Activated T-cell treated with anti-CD3 and anti-CD28 coated beads, Interleukin-2, amount 50 U/mL, for 72 hours (primary cell): ENCODE measurements at regions not wholly inside any gene's neighbourhood (a gene's known extent, or its start where the extent isn't known, plus 50 kb on each side); places are given as distances from the start of the nearest gene placed in this dataset.

ENCODE experiments used
- ATAC-seq, 2 donors: fragments of 150-1000 bp; cut with Tn5 transposase; replicated peaks in 1 of 2; 2 replicates each; pipeline ENCODE4 v1.10.0; 2021; ENCODE audit warnings: moderate library complexity in 2 of 2, mild to moderate bottlenecking in 1 of 2
- DNase-seq, 2 donors: peaks; one replicate each; pipeline ENCODE4 v3.0.0; 2021 to 2022; ENCODE audit warnings: mixed read lengths in 1 of 2
- H3K27ac Mint-ChIP-seq: one replicate; pipeline ENCODE4 v1.8.0; 2022; ENCODE audit warnings: mild to moderate bottlenecking, moderate library complexity, mixed read lengths
- H3K27me3 Mint-ChIP-seq: one replicate; pipeline ENCODE4 v1.8.0; 2022; ENCODE audit warnings: low read depth, mixed read lengths
- H3K36me3 Mint-ChIP-seq, 2 donors: one replicate each; pipeline ENCODE4 v1.8.0; 2022; ENCODE audit warnings: mixed read lengths in 2 of 2, mild to moderate bottlenecking in 1 of 2; ENCODE audit not compliant: insufficient read depth in 2 of 2
- H3K4me1 Mint-ChIP-seq: one replicate; pipeline ENCODE4 v1.8.0; 2022; ENCODE audit warnings: low read depth, mixed read lengths
- H3K4me3 Mint-ChIP-seq, 2 donors: one replicate each; pipeline ENCODE4 v1.8.0; 2022; ENCODE audit warnings: mild to moderate bottlenecking in 2 of 2, mixed read lengths in 2 of 2, moderate library complexity in 2 of 2
- H3K9me3 Mint-ChIP-seq, 2 donors: one replicate each; pipeline ENCODE4 v1.8.0; 2022; ENCODE audit warnings: mixed read lengths in 2 of 2

DNA sequence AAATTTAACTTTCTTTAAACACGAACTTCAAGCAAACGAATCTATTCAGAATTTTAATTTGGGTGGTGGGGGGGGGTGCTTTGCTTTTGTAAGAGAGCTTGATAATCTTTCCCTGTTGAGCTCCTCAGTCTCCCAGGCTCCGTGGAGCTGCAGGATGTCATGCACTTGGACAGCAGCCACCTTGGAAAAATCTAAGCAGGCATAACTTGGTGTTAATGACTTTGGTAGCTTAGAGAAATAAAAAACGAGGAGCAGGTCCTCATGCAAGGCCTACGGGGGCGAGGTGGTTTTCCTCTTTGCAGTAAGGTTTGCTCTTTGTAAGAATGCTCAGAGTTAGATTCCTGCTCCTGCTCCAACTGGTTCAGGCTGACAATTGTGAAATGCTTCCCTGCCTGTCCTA is 102.3 kb downstream of the EDN1 start:
- Mint-ChIP-seq H3K9me3 (peaks cover 0 to under 1% of the 10 kb centered on the region in 2 donors), H3K36me3 (no peaks in the 10 kb centered on the region), H3K27me3 (peaks cover 22% of the 10 kb centered on the region), H3K4me1 (no peaks in the 10 kb centered on the region), H3K27ac (no peak overlapping the region), H3K4me3 (no peak overlapping the region)
- no peak for DNase-seq
- ATAC-seq: no peak

DNA sequence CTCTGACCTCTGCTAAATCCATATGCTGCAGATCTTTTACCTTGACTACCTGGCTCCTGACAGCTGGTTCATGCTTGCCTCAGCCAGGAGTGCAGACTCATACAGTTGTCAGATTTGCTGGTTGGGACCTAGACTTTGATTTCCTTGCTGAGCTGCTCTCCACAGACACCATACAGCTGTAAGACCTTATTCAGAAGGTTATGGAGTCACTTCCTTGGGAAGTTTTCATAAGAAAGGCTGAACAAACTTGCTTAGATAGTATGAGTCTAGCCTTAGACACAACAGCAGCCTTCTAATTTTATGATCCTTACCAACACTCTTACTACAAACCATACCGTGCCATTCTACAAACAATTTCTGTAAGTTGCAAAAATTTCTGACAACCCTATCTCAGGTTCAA is 102.9 kb downstream of the EDN1 start:
- Mint-ChIP-seq H3K36me3 (no peaks in the 10 kb centered on the region), H3K9me3 (no peaks in the 10 kb centered on the region), H3K4me1 (no peaks in the 10 kb centered on the region), H3K27me3 (peaks cover 18% of the 10 kb centered on the region), H3K4me3 (no peak overlapping the region), H3K27ac (no peak overlapping the region)
- no peak for DNase-seq
- no peak for ATAC-seq

DNA sequence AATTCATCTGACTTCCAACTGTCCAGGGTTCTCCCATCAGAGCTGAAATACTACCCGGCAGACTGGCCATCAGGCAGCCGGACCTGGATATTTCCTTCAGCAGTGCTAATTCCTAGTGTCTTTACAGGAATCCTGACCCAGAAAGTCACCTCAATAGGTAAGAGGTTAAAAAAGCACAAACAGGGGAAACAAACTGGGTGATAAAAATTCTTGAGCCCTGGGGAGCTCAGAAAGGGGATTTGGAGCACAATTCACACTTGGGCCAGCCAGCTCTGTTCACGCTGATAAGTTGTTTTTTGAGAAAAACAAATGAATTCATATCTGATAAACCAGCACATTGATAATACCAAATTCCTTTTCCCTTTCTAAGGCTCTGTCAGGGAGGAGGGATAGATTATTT is 104.0 kb downstream of the EDN1 start:
- no peak for DNase-seq
- peaks cover 16% of the 10 kb centered on the region for H3K27me3 Mint-ChIP-seq
- no peaks in the 10 kb centered on the region for H3K4me1 Mint-ChIP-seq
- no peak overlapping the region for H3K4me3 Mint-ChIP-seq
- no peak for ATAC-seq
- H3K36me3 Mint-ChIP-seq: no peaks in the 10 kb centered on the region
- H3K9me3 Mint-ChIP-seq: no peaks in the 10 kb centered on the region
- no peak overlapping the region for H3K27ac Mint-ChIP-seq

DNA sequence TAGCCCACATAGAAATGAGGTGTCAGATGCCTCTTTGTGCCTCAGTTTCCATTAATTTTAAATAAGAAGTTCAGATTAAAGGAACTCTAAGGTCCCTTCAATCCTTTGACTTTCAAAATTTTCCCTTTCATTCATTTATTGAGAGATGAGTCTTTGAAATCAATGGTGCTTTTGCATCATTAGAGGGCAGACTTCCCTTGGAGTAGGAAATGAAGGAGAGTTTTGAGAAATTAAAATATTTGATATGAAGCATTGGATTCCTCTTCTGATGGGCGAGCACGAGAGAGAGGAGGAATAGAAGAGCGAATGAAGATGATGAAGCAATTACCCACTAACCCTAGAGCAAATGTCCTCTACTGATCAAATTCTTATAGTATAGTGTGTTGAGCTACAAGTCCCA is 105.7 kb downstream of the EDN1 start:
- ATAC-seq (no peak), DNase-seq (no peak)
- Mint-ChIP-seq H3K27ac (no peak overlapping the region), H3K4me3 (no peak overlapping the region), H3K9me3 (no peaks in the 10 kb centered on the region), H3K4me1 (no peaks in the 10 kb centered on the region), H3K36me3 (no peaks in the 10 kb centered on the region), H3K27me3 (peaks cover 12% of the 10 kb centered on the region)

DNA sequence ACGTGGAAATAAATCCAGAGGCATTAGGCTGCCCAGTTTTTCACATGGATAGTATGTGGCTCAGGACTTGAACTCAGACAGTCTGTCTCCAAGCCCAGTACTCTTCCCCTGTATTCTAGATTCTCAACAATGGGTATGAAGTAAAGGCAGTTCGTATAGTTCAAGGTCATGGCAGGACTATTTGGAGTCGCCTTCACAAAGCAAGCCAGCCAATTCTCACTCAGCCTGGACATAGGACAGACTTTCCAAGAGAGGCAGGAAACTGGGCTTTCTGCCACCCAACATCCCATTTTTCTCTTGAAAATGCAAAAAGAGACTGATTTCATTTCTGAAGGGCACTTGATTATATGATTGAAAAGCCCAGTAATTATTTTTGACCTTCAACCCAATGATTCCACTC is 111.0 kb downstream of the EDN1 start:
- Mint-ChIP-seq H3K4me3 (no peak overlapping the region), H3K9me3 (no peaks in the 10 kb centered on the region), H3K27me3 (peaks cover 6% of the 10 kb centered on the region), H3K4me1 (no peaks in the 10 kb centered on the region), H3K36me3 (no peaks in the 10 kb centered on the region), H3K27ac (no peak overlapping the region)
- ATAC-seq: no peak
- no peak for DNase-seq

DNA sequence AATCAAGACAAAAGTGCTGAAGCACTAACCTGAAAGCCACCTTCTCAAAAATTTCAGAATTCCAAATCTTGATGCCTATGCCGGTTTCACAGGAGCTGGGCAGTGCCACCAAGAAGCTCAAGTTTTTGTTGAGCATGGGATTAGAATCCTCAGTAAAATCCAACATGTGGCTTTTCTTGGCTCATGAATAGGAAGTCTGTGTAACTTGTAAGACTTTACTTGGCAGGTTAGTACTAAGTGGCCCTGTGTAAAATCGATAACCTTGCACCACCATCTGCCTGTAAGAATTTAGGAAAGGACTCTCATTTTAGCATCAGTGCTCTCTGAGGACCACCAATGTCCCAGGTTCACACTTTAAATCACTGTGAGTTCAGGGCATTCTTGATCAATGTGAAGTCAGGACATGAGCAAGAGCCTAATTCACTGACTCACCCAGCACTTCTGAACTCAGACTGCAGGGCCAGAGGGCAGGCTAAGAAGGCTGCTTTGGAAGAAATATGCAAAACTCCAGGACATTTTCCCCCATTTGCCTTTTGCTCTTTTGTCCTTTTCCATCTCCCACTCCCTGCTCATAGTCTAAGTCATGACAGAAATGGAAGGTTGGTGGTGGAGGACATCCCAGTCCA is 113.2 kb downstream of the EDN1 start:
- Mint-ChIP-seq H3K4me3 (no peak overlapping the region), H3K27ac (no peak overlapping the region), H3K4me1 (no peaks in the 10 kb centered on the region), H3K36me3 (no peaks in the 10 kb centered on the region), H3K27me3 (peaks cover 6% of the 10 kb centered on the region), H3K9me3 (no peaks in the 10 kb centered on the region)
- ATAC-seq: no peak
- DNase-seq: no peak

DNA sequence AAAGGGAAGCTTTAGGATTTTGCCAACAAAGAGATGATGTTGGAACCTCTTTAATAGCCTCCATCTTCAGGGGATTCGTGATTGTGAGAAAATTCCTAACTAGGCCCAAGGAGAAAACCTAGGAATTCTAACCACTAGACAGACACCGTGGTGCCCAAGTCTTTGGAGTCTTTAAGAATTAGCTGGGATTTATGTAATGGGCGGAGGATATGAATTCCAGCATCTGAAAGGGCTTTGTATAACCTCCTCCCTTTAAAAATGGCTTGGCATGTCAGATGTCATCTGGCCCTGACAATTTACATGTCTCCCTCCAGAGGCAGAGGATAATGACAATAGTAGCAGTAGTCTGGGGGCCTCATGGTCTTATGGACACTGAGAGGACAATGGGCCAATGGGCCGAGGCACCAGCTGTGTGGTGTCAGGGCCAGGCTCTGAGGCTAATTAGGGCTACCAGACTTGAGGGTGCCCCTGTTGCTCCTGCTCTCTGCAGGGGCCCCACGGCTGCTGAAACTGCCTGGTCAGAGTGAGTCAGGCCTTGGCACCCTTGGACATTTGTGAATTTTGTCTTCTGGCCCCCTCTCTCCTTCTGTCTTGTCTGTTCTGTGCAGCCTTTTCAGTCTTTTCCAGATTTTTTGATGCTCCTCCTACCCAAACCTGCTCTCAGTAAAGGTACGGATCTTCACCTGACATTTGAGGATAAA is 113.9 kb downstream of the EDN1 start:
- H3K36me3 Mint-ChIP-seq: no peaks in the 10 kb centered on the region
- no peaks in the 10 kb centered on the region for H3K9me3 Mint-ChIP-seq
- no peak overlapping the region for H3K27ac Mint-ChIP-seq
- no peak overlapping the region for H3K4me3 Mint-ChIP-seq
- peaks cover 6% of the 10 kb centered on the region for H3K27me3 Mint-ChIP-seq
- DNase-seq (no peak), ATAC-seq (no peak)
- H3K4me1 Mint-ChIP-seq: no peaks in the 10 kb centered on the region

DNA sequence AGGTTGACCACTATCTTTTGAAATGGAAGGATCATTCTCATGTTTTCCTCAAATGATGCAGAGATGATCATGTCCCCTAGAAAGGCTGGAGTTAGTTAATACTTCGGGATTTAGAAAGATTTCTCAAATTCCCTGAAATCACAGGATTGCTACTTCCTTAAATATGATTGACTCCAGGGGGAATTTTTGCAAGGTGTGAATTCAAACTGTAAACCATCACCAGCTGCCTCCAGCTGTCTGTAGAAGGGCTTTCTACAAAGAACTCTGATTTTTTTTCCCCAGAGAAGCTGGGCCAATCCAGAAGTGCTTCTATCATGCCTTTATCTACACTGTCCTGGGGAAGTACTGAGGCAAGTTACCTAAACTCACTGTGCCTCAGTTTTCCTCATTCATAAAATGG is 114.5 kb downstream of the EDN1 start:
- DNase-seq (no peak), ATAC-seq (no peak)
- H3K27ac Mint-ChIP-seq: no peak overlapping the region
- no peak overlapping the region for H3K4me3 Mint-ChIP-seq
- no peaks in the 10 kb centered on the region for H3K9me3 Mint-ChIP-seq
- no peaks in the 10 kb centered on the region for H3K4me1 Mint-ChIP-seq
- H3K27me3 Mint-ChIP-seq: peaks cover 6% of the 10 kb centered on the region
- no peaks in the 10 kb centered on the region for H3K36me3 Mint-ChIP-seq

DNA sequence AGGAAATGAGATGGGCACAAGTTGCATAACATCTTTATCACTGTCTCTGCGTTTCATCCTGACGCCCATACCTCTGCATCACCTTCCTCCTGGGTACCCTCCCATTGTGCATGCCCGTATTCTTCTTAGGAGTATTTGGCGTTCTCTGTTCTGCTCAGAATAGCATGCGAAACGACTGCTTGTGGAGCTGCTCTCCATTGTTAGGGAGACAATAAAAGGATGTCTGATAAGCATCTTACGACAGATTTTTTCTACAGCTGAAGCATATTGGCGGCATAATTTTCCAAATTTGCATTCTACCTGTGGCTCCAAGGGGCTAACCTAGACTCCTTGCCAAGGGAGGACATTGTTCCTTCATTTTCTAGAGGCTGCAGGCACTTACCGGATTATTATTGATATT is 118.6 kb downstream of the EDN1 start:
- no peak for DNase-seq
- no peak for ATAC-seq
- Mint-ChIP-seq H3K9me3 (no peaks in the 10 kb centered on the region), H3K4me3 (no peak overlapping the region), H3K27ac (no peak overlapping the region), H3K4me1 (no peaks in the 10 kb centered on the region), H3K27me3 (peaks cover 6% of the 10 kb centered on the region), H3K36me3 (no peaks in the 10 kb centered on the region)

DNA sequence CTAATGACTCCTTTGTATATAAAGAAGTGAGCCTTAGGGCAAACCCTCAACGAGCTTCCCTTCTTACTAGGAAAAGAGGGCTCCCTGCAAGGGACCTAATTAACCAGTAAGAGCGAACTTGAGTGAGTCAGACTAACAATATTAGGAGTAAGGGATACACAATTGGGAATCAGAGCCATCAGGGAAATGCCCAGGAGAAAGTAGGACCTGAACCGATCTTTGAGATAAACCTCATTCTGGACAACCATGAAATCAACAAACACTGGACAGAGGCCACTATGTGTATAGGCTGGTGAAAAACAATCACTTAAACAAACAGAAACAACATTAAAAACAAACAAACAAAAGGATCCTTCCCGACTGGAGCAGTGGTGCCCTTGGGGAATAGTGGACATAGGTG is 120.8 kb downstream of the EDN1 start:
- no peak overlapping the region for H3K27ac Mint-ChIP-seq
- ATAC-seq (no peak), DNase-seq (no peak)
- H3K4me1 Mint-ChIP-seq: no peaks in the 10 kb centered on the region
- no peaks in the 10 kb centered on the region for H3K27me3 Mint-ChIP-seq
- H3K9me3 Mint-ChIP-seq: no peaks in the 10 kb centered on the region
- no peaks in the 10 kb centered on the region for H3K36me3 Mint-ChIP-seq
- H3K4me3 Mint-ChIP-seq: no peak overlapping the region

DNA sequence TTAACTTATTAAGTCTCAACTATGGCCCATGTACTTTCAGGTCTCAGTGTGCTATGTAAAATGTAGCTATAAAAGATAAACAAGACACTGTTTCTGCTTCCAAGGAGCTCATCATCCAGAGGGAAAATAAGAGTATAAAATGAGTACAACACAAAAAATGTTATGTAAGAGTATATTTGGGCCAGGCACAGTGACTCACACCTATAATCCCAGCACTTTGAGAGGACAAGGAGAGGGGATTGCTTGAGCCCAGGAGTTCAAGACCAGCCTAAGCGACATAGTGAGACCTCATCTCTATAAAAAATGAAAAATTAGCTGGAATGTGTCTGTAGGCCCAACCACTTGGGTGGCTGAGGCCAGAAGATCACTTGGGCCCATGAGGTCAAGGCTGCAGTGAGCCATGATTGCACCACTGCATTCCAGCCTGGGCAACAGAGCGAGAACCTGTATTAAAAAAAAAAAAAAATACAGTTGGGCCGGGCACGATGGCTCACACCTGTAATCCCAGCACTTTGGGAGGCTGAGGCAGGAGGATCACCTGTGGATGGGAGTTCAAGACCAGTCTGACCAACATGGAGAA is 124.0 kb downstream of the EDN1 start:
- no peak overlapping the region for H3K27ac Mint-ChIP-seq
- no peak overlapping the region for H3K4me3 Mint-ChIP-seq
- H3K4me1 Mint-ChIP-seq: no peaks in the 10 kb centered on the region
- H3K27me3 Mint-ChIP-seq: no peaks in the 10 kb centered on the region
- H3K36me3 Mint-ChIP-seq: no peaks in the 10 kb centered on the region
- DNase-seq (no peak), ATAC-seq (no peak)
- peaks cover 0 to 2% of the 10 kb centered on the region in 2 donors for H3K9me3 Mint-ChIP-seq

DNA sequence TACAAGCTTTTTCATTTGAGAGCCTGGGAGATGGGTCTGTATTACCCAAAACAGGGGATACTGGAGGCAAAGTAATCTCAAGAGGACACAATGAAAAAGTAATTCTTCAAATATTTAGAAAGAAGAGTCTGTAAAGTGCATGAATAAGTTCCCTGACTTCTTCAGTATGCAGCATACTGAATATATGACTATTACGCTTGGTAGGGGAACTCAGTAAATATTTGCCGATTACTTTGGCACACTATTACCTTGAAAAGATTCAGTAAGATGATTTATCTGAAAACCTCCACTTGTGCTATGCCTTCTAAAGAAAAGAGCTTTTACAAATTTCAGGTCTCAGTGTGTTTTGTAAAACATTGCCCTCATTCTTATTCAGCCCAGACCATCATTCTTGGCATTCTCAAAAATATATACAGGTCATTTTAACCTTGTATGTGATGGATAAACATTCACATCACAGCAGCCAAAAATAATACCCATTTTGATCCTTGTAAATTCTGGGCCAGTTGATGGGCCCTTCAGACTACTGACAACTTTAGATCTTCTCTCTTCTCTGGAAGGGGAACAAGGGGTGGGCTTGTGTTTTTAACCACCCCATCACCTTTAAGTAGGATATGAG is 125.9 kb downstream of the EDN1 start:
- no peaks in the 10 kb centered on the region for H3K4me1 Mint-ChIP-seq
- no peak overlapping the region for H3K4me3 Mint-ChIP-seq
- no peak overlapping the region for H3K27ac Mint-ChIP-seq
- ATAC-seq (no peak), DNase-seq (no peak)
- no peaks in the 10 kb centered on the region for H3K36me3 Mint-ChIP-seq
- H3K27me3 Mint-ChIP-seq: no peaks in the 10 kb centered on the region
- peaks cover 0 to 2% of the 10 kb centered on the region in 2 donors for H3K9me3 Mint-ChIP-seq

DNA sequence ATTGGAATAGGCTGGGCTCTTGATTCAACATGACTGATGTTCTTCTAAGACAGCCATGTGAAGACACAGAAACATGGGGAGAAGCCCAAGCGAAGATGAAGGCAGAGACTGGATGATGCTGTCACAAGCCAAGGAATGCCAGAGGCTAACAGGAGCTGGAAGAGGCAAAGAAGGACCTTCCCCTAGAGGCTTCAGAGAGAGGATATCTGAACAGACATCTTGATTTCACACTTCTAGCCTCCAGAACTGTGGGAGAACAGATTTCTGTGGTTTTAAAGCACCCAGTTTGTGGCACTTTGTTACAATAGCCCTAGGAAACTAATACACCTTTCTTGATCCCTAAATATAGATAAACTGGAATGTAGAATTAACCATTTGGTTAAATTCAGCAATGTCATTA is 127.0 kb downstream of the EDN1 start:
- Mint-ChIP-seq H3K4me3 (no peak overlapping the region), H3K27ac (no peak overlapping the region), H3K9me3 (peaks cover 0 to 2% of the 10 kb centered on the region in 2 donors), H3K36me3 (no peaks in the 10 kb centered on the region), H3K27me3 (no peaks in the 10 kb centered on the region), H3K4me1 (no peaks in the 10 kb centered on the region)
- no peak for ATAC-seq
- DNase-seq: no peak
